Omental fat pad (tissue), 3 donors: ENCODE measurements at regions not wholly inside any gene's neighbourhood (a gene's known extent, or its start where the extent isn't known, plus 50 kb on each side); places are given as distances from the start of the nearest gene placed in this dataset.

ENCODE experiments used
- ATAC-seq: fragments of 150-250 bp; one replicate; pipeline ENCODE4 v1.9.1; 2016; ENCODE audit warnings: mild to moderate bottlenecking, moderate library complexity; ENCODE audit not compliant: low FRiP score
- DNase-seq: peaks from one replicate; pipeline ENCODE4 v3.0.0-alpha.2; 2019; ENCODE audit warnings: low spot score
- TF ChIP-seq, protein P1 (sequence below), 3 donors: fragments of 450-650 bp; IDR thresholded peaks; one replicate each; pipeline ENCODE4 v1.5.1; 2016 to 2017; ENCODE audit warnings: antibody characterized with exemption in 3 of 3, mild to moderate bottlenecking in 3 of 3, moderate library complexity in 2 of 3

DNA sequence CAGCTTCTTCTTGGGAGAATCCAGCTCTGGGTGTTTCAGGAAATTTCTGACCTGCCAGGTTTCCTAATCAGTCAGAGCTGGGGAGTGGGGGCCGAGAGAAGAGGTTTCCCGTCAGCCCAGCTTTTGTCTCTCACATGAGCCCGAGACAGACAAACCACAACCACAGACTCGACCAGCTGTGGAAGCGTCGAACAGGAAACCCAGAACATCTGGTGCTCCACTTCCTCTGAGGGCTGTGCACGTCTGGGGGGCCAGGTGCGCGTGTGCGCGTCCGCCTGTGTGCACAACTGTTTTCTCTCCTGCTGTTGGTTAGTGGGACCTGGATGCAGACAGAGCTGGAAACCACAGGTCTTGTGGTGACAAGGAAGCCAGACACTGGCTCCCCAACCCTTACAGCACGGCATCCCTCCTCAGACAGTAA, 113.0 kb upstream of the SLC25A33 start:
- DNase-seq: no peak
- no peak for ATAC-seq
- TF ChIP-seq, protein P1, sequence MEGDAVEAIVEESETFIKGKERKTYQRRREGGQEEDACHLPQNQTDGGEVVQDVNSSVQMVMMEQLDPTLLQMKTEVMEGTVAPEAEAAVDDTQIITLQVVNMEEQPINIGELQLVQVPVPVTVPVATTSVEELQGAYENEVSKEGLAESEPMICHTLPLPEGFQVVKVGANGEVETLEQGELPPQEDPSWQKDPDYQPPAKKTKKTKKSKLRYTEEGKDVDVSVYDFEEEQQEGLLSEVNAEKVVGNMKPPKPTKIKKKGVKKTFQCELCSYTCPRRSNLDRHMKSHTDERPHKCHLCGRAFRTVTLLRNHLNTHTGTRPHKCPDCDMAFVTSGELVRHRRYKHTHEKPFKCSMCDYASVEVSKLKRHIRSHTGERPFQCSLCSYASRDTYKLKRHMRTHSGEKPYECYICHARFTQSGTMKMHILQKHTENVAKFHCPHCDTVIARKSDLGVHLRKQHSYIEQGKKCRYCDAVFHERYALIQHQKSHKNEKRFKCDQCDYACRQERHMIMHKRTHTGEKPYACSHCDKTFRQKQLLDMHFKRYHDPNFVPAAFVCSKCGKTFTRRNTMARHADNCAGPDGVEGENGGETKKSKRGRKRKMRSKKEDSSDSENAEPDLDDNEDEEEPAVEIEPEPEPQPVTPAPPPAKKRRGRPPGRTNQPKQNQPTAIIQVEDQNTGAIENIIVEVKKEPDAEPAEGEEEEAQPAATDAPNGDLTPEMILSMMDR (IDR thresholded peaks at IDR 0.05): no peak

DNA sequence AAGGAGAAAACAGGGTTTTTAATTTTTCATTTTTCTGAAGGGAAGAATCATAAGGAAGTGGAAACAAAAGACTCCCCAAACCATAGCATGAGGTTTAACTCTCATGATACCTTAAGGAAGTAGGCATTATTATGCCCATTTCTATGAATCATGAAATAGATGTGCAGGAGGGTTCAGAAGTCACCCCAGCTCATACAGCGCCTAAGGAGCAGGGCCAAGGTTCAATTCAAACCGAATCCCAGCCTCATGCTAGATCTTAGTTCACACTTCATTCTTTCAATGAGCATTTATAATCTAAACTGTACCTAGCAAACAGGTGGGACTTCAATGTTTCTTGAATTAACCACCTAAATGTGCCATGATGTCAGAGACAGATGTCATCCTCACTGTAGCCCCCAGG, 111.9 kb upstream of the SLC25A33 start:
- DNase-seq (no peak), ATAC-seq (no peak)
- TF ChIP-seq, protein P1 (IDR thresholded peaks at IDR 0.05): no peak

DNA sequence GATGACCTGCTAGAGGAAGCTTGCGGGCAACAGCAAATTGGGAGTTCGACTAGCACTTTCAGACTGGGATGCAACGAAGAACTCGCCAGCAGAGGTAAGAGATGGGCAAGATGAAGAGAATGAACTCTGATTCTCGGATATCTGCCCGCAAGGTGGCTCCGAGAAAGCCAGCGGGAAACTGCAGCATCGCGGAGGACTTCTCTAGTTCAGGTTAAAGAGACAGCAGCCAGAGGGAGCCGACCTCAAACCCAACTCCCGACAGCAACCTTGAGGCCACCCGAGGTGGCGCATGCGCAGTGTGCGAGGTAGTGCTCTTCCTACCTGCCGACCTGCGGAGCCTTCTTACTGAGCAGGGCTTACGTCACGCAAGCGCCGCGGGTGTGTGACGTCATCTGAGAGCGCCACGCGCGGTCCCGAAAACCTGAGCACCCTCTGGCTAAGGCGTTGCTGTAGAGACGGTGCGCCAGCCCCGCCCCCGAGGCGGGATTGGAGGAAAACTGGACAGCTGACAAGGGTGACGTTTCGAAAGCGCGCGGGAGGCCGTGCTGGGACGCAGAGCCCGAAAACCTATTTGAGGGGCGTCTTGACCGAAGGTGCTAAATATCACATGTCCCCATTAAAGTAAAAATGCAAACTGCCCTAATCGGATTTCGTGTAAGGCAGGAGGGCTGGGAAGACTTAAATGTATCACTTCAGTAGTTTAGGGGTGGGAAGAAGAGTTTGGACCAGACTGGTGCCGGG, 110.5 kb upstream of the SLC25A33 start:
- DNase-seq (peak; percentile 98), ATAC-seq (peak; percentile 97)
- TF ChIP-seq, protein P1 (IDR thresholded peaks at IDR 0.05): no peak

DNA sequence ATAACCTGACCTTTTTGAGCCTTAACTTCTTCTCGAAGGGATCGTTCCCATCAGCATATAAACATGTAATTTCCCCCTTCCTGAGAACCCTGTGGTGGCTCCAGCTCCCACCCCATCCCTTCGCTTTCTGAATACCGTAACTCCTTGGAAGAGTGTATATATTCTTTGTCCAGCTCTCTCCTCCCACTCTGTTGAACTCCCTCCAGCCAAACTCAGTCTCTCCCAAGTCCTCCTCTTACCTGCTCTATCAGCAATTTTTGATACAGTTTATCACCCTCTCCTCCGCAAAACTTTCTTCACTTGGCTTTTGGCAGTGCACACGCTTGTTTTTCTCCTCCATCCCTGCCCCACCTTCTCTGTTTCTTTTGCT, 109.9 kb upstream of the SLC25A33 start:
- DNase-seq (no peak), ATAC-seq (peak; percentile 67)
- TF ChIP-seq, protein P1 (IDR thresholded peaks at IDR 0.05): no peak

DNA sequence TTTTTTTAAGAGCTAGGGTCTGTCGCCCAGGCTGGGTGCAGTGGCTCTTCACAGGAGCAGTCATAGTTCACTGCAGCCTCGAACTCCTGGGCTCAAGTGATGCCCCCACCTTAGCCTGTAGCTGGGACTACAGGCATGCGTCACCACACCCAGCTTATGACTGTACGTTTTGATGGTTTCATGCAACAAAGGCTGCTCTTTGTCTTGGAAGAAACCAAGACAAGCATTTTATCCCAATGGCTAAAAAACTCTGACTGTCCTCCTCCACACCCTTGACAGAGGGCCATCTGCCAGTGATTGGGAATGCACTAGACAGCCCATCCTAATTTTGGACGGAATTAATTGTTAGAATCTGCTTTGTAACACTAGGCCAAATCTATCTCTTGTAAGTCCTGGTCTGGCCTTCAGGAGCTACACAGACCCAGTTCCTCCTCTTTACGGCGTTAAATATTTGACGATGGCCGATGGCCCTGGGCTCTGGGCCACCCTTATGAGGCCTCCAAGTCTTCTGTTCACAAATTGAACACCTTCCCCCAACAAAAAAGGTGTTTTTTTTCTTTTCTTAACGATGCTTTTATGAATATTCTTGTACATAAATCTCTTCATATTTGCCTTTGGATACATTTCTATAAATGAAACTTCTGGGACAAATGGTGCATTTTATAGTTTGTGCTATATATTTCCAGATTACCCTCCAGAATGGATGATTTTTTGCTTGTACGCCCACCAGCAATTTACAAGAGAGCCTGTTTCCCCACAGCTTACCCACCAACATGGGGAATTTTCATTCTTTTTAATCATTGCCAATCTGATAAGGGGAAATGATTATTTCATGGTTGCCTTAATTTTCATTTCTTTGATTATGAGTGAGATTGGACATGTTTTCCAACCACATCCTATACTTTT, 104.8 kb upstream of the SLC25A33 start:
- TF ChIP-seq, protein P1 (IDR thresholded peaks at IDR 0.05): no peak
- no peak for ATAC-seq
- no peak for DNase-seq

DNA sequence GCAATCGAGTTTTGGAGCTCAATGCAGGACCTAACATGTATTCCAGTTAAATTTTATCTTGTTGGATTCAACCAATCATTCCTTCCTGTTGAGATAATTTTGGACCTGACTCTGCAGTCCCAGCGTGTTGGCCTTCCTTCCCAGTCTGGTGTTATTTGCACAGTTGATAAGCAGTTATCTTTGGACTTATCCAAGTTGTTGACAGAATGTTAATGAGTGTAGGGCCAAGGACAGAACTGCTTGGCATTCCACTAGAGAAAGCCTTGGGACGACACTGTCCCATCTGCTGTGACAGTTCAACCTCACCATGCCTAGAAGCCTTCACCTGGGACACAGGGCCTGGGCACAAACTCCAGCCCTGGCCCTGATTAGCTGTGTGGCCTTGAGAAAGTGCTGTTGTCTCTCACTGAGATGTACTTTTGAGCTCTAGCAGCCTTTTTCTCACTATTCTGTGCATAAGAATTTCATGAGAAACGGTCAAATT, 104.1 kb upstream of the SLC25A33 start:
- TF ChIP-seq, protein P1 (IDR thresholded peaks at IDR 0.05): no peak
- no peak for DNase-seq
- no peak for ATAC-seq
